ENCODE measurements at regions not wholly inside any gene's neighbourhood (a gene's known extent, or its start where the extent isn't known, plus 50 kb on each side); places are given as distances from the start of the nearest gene placed in this dataset.
"Not testable (repeated sequence)": the region's sequence is repeated elsewhere in the genome, so short reads cannot be mapped to it uniquely, and the experiment has no call there.

DNA sequence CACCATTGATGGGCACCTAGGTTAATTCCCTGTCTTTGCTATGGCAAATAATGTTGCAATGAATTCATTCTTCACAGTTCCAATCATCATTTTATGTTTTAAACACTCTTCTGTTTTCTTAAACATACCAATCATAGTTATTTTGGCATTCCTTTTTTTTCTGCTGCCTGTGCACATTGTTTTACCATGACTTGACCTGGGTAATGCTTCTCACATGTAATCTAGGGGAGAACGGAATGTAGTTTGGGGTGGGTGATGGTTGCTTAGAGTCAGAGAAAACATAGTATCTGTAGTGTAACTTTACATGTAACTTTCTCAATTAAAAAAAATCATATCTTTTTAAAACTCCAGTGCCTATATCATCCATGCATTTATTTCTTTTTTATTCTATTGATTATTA lies 1945.3 kb upstream of the RAG2 start:
- no peak for DNase-seq

DNA sequence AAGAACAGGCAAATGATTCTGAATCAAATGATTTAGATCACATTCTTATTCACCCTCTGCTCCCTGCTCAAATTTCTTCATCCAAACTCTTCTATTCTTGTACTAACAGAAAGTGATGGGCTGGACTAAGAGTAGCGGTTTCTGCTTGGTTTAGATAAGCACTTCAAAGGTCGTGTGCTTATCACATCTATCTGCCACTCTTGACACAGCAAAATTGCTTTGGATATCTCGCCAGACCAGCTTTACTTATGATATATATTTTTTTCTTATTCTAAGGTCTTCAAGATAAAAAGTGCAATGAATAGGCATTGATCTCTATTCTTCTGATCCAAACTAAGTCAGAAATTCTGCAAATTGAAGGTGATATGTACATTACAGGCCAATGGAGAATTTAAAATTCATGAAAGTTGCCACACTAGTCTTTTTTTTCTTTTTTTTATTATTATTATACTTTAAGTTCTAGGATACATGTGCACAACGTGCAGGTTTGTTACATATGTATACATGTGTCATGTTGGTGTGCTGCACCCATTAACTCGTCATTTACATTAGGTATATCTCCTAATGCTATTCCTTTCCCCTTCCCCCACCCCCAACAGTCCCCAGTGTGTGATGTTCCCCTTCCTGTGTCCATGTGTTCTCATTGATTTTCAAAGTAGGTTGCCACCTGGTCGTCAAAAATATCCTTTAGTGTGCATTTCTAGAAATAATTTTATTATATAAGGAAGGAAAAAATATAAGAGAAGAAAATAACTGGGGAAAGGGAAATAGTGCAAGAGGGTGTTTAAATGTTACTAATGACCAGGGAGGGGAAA lies 1941.0 kb upstream of the RAG2 start:
- no peak for DNase-seq

DNA sequence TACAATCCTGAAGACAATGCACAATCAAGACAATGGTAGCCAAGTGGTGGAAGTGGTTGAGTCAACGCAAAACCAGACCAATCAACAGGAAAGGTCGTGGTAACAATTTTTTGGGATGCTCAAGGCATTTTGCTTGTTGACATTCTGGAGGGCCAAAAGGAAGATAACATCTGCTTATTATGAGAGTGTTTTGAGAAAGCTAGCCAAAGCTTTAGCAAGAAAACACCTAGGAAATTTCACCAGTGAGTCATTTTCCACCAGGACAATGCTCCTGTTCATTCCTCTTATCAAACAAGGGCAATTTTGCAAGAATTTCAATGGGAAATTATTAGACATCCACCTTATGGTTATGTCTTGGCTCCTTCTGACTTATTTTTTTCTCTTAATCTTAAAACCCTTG lies 1932.2 kb upstream of the RAG2 start:
- DNase-seq = no peak

- no peak for DNase-seq
Observed at GRCh38 chr11:38524945-38525344, 1926.9 kb upstream of the RAG2 start.

GRCh38 chr11:38517991-38518390 lies 1920.0 kb upstream of the RAG2 start:
- no peak for DNase-seq

DNA sequence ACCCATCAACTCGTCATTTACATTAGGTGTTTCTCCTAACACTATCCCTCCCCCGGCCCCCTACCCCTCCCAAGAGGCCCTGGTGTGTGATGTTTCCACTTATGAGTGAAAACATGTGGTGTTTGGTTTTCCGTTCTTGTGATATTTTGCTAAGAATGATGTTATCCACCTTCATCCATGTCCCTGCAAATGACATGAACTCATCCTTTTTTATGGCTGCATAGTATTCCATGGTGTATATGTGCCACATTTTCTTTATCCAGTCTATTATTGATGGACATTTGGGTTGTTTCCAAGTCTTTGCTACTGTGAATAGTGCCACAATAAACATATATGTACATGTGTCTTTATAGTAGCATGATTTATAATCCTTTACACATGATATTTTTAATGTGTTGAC lies 1914.8 kb upstream of the RAG2 start:
- not testable (repeated sequence) for DNase-seq

DNA sequence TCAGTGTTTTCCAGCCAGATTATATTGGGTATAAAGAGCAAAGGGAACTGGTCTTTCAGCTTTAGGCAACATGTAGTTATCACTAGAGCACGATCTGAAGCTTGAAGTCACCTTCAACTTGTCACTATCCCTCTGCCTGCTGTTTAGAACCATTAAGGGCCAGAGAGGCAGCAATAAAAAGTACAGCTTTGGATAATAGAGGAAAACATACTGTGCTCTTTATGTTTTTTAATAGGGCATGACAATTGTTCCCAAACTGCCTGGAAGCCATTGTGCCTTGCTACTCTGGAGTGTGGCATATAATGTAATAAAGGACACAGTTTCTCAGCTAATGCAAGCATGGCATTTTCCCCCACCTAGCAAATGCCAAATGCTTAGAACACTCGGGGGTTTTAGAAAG lies 1912.0 kb upstream of the RAG2 start:
- no peak for DNase-seq

DNA sequence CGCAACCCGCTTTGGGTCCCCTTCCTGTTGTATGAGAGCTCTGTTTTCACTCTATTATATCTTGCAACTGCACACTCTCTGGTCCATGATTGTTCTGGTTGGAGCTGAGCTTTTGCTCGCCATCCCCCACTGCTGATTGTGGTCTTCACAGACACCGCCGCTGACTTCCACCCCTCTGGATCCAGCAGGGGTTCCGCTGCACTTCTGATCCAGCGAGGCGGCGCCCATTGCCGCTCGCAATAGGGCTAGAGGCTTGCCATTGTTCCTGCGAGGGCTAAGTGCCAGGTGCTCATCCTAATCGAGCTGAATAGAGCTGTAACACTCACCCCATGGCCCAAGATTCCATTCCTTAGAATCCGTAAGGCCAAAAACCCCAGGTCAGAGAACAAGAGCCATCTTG lies 1905.8 kb upstream of the RAG2 start:
- DNase-seq = no peak

DNA sequence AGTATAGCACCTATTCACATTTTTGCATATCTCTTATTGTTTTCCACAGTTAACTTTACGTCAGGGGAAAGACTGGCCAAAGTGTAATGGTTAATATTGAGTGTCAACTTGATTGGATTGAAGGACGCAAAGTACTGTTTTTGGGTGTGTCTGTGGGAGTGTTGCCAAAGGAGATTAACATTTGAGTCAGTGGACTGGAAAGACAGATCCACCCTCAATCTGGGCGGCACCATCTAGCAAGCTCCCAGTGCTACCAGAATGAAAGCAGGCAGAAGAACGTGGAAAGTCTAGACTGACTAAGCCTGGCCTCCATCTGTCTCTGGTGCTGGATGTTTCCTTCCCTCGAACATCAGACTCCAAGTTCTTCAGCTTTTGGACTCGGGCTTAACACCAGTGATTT lies 1900.7 kb upstream of the RAG2 start:
- DNase-seq = no peak

GRCh38 chr11:38491986-38492385 lies 1894.0 kb upstream of the RAG2 start:
- no peak for DNase-seq

DNA sequence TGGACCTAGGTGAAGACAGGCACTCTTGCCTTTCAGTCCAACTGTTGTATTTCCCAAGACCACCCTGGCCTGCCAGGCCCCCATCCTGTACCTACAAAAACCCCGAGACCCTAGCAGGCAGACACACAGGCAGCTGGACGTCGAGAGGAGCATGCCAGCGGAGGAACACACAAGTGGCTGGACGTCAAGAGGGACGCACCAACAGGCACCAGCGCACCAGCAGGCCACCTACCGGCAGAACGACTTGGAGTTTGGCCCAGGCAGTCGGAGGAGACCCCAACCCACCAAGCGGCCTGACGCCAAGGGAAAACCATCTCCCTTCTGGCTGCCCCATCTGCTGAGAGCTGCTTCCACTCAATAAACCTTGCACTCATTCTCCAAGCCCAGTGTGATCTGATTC lies 1883.4 kb upstream of the RAG2 start:
- no peak for DNase-seq

- no peak for DNase-seq
Observed at GRCh38 chr11:38476808-38477575, 1879.0 kb upstream of the RAG2 start.

DNA sequence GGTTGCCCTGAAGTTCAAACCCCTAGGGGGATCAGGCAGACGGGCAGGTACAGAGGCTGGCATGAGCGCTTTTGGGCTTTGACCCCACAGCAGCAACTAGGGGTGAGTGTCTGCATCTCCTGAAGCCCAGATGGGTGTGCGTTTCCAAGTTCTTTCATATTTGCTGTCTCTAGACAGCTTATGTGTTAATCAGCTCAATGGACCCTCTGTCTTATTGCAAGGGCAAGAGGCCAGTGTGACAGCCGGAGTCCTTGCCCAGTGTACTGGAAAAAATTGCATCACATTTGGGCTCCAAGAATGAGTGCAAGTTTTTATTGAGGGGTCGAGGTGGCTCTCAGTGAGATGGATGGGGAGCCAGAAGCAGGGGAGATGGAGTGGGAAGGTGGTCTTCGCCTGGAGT lies 1863.7 kb upstream of the RAG2 start:
- DNase-seq = no peak

DNA sequence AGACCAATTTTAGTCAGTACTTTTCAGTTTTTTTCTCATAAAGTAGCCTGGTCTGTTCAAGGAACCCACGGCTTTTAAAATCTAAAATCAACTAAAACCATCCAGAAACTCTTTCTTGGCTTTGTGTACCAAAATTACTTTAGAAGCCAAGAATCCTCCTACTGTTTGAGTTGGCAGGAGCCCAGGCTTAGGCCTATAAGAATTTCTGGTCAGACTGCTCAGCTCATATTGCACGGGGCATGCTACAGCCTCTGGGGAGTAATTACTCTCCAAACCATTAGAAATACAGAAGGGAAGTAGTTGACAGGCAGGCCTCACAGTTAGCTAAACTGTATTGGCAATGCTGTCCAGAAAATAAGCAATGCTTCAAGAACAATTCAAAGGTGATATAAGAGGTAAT lies 1862.9 kb upstream of the RAG2 start:
- DNase-seq = no peak

GRCh38 chr11:38460429-38460828 lies 1862.4 kb upstream of the RAG2 start:
- no peak for DNase-seq

- no peak for DNase-seq
Observed at GRCh38 chr11:38456371-38456770, 1858.3 kb upstream of the RAG2 start.

DNA sequence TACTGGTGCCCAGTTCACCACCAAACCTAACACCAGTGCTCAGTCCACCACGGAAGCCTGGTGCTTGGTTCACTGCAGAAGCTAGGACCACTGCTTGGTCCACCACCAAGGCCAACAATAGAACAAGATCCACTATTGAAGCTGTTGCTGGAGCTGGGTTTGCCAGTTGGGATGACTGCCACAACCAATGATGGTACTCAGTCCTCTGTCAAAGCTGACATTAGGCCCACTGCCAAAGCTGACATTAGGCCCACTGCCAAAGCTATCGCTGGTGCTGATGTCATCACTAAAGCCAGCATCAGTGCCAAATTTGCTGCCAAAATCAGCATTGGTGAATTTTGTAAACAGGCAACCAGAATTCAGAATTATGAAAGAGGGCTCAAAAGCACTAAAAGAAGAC lies 1850.2 kb upstream of the RAG2 start:
- DNase-seq = no peak

- DNase-seq = no peak
Observed at GRCh38 chr11:38446336-38446735, 1848.3 kb upstream of the RAG2 start.

DNA sequence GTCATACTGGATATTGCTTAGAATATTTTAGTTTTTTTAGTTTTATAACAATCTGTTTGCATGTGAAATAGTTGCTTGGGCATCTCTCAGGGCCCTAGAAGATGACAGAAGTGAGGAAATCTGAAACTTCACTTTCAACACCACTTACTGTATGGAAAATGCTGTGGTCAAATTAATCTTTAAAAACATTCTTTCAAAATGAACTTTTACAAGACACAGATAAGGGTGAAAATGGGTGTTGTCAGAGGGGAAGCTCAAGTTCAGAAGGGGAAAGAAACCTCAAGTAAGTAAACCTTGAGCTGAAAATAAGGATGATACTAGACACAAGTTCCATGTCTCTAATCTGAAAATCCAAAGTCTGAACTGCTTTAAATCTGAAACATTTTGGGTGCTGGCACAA lies 1840.1 kb upstream of the RAG2 start:
- DNase-seq = no peak

DNA sequence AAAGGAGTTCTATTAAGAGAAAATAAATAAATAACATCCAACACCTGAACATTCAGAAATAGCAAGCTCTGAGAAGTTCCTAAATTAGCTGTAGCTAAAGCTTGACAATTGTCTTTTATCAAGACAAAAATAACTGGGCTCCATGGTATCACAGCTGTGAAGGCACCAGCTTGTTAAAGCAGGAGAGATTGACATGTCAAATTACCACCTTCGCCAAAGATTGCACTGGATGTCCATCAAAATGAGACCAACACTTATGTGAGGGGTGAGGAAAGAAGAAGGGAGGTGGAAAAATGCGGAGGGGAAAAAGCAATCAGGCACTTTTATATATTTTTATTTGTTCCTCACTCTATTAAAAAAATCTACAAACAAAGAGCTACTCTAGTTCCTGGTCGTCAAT lies 1827.5 kb upstream of the RAG2 start:
- DNase-seq = no peak

GRCh38 chr11:38423042-38423441 lies 1825.0 kb upstream of the RAG2 start:
- DNase-seq = no peak

DNA sequence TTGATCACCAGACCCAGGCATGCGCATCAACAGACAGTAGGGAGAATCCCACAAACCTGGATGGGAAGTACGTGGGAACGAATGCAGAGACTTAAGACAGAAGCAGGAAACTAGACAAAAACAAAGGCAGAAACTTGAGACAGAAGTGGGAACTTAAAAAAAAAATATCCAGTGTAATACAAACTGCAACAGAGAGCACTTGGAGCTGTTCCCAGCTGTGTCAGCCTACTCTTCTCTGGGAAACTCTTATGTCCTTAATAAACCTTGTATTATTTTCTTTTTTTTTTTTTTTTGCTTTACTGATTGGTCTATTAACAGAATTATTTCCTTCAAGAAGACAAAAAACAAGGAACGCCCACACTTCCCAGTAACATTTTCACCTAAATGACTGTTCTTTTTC lies 1818.1 kb upstream of the RAG2 start:
- DNase-seq = no peak

GRCh38 chr11:38411149-38411548 lies 1813.1 kb upstream of the RAG2 start:
- DNase-seq = no peak

DNA sequence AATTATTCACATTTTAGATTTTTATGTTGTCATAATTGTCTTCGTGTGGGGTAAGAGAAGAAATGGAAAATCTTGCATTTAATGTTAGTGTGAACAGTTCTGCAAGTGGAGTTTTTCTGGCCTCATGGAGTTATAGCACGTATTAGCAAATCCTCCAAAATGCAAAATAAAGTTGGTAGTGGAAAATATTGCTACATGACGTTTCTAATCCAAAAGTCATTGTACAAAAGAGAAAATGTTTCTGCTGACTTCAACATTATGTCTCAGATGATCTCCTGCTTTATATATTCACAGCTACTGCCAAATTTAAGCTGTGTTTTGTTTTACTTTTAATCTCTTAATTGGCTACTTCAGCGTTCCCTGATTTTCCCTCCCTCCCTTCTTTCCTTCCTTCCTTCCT lies 1804.0 kb upstream of the RAG2 start:
- DNase-seq = no peak

- no peak for DNase-seq
Observed at GRCh38 chr11:38392176-38392575, 1794.1 kb upstream of the RAG2 start.

All from CD4-positive, alpha-beta T cell treated with Interleukin-17A for 1 hour (primary cell).